Activated T-cell treated with anti-CD3 and anti-CD28 coated beads, Interleukin-2, amount 50 U/mL, for 72 hours (primary cell): ENCODE measurements at regions not wholly inside any gene's neighbourhood (a gene's known extent, or its start where the extent isn't known, plus 50 kb on each side); places are given as distances from the start of the nearest gene placed in this dataset.

Experiments used
- ATAC-seq, 2 donors: fragments of 150-1000 bp; cut with Tn5 transposase; replicated peaks in 1 of 2; 2 replicates each; pipeline ENCODE4 v1.10.0; 2021; ENCODE audit warnings: moderate library complexity in 2 of 2, mild to moderate bottlenecking in 1 of 2
- DNase-seq, 2 donors: peaks; one replicate each; pipeline ENCODE4 v3.0.0; 2021 to 2022; ENCODE audit warnings: mixed read lengths in 1 of 2
- H3K27ac Mint-ChIP-seq: one replicate; pipeline ENCODE4 v1.8.0; 2022; ENCODE audit warnings: mild to moderate bottlenecking, moderate library complexity, mixed read lengths
- H3K27me3 Mint-ChIP-seq: one replicate; pipeline ENCODE4 v1.8.0; 2022; ENCODE audit warnings: low read depth, mixed read lengths
- H3K36me3 Mint-ChIP-seq, 2 donors: one replicate each; pipeline ENCODE4 v1.8.0; 2022; ENCODE audit warnings: mixed read lengths in 2 of 2, mild to moderate bottlenecking in 1 of 2; ENCODE audit not compliant: insufficient read depth in 2 of 2
- H3K4me1 Mint-ChIP-seq: one replicate; pipeline ENCODE4 v1.8.0; 2022; ENCODE audit warnings: low read depth, mixed read lengths
- H3K4me3 Mint-ChIP-seq, 2 donors: one replicate each; pipeline ENCODE4 v1.8.0; 2022; ENCODE audit warnings: mild to moderate bottlenecking in 2 of 2, mixed read lengths in 2 of 2, moderate library complexity in 2 of 2
- H3K9me3 Mint-ChIP-seq, 2 donors: one replicate each; pipeline ENCODE4 v1.8.0; 2022; ENCODE audit warnings: mixed read lengths in 2 of 2

- H3K4me3 Mint-ChIP-seq, result no peak overlapping the region
- no peak overlapping the region for H3K27ac Mint-ChIP-seq
- DNase-seq, result no peak
- no peaks in the 10 kb centered on the region for H3K36me3 Mint-ChIP-seq
- no peaks in the 10 kb centered on the region for H3K9me3 Mint-ChIP-seq
- no peak for ATAC-seq
- no peaks in the 10 kb centered on the region for H3K27me3 Mint-ChIP-seq
- peaks cover 6% of the 10 kb centered on the region for H3K4me1 Mint-ChIP-seq
Observed at GRCh38 chr7:33661430-33662160, 243.7 kb upstream of the BMPER start.

DNA sequence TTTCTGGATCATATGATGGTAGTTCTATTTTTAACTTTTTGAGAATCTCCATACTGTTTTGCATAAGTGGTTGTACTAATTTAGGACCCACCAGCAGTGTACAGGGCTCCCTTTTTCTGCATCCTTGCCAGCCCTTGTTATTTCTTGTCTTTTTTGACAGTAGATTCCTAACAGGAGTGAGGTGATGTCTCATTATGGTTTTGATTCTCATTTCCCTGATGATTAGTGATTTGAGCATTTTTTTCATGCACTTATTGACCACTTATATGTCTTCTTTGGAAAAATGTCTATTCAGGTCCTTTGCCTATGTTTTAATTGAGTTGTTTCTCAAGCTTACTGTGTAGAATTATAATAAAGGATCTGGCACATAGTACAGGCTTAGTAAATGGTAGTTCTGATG lies 238.8 kb upstream of the BMPER start:
- H3K9me3 Mint-ChIP-seq, result no peaks in the 10 kb centered on the region
- no peaks in the 10 kb centered on the region for H3K27me3 Mint-ChIP-seq
- ATAC-seq (no peak), DNase-seq (no peak)
- H3K27ac Mint-ChIP-seq, result no peak overlapping the region
- H3K4me1 Mint-ChIP-seq, result peaks cover 6% of the 10 kb centered on the region
- H3K4me3 Mint-ChIP-seq, result no peak overlapping the region
- H3K36me3 Mint-ChIP-seq, result no peaks in the 10 kb centered on the region

GRCh38 chr7:33667196-33667595 lies 238.1 kb upstream of the BMPER start:
- Mint-ChIP-seq H3K4me3 (no peak overlapping the region), H3K4me1 (peaks cover 3% of the 10 kb centered on the region), H3K36me3 (no peaks in the 10 kb centered on the region), H3K27ac (no peak overlapping the region), H3K27me3 (no peaks in the 10 kb centered on the region), H3K9me3 (no peaks in the 10 kb centered on the region)
- no peak for DNase-seq
- ATAC-seq, result no peak

- Mint-ChIP-seq H3K36me3 (no peaks in the 10 kb centered on the region), H3K4me3 (no peak overlapping the region), H3K27me3 (no peaks in the 10 kb centered on the region), H3K4me1 (no peaks in the 10 kb centered on the region), H3K9me3 (no peaks in the 10 kb centered on the region), H3K27ac (no peak overlapping the region)
- ATAC-seq (no peak), DNase-seq (no peak)
Observed at GRCh38 chr7:33669251-33669670, 236.1 kb upstream of the BMPER start.

- no peaks in the 10 kb centered on the region for H3K27me3 Mint-ChIP-seq
- H3K4me1 Mint-ChIP-seq, result no peaks in the 10 kb centered on the region
- H3K9me3 Mint-ChIP-seq, result no peaks in the 10 kb centered on the region
- DNase-seq (no peak), ATAC-seq (no peak)
- no peak overlapping the region for H3K27ac Mint-ChIP-seq
- H3K4me3 Mint-ChIP-seq, result no peak overlapping the region
- H3K36me3 Mint-ChIP-seq, result no peaks in the 10 kb centered on the region
Observed at GRCh38 chr7:33671531-33672262, 233.6 kb upstream of the BMPER start.

DNA sequence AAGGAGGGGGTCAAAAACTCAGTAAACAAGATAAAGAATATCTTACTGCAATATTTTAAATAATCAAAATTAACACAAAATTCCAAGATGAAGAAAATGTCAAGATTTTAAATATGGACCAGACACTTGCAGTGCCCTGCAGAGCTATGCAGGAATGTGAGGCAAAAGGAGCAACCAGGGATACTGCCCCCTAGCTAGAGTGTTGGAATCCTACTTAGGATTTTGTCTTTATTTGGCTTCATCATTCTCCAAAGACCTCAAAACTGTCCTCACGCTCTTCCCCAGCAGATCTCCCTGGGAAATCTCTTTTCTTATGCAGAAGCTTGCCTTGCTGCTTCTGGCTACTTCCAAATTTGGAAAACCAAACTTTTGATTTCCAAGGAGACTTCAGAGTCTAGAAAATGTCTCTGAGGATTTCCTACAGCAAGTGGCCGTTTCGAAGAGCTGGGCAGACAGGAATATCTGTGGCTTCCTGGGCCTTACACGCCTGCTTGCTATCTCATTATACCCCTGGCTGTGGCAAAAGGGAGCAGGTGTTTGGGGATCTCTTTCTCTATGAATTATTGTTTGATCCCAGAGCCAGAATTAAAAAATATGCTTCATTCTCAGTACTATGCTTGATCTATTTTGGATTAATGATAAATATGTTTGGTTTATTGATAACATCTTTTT lies 232.2 kb upstream of the BMPER start:
- no peak for DNase-seq
- Mint-ChIP-seq H3K4me1 (no peaks in the 10 kb centered on the region), H3K36me3 (no peaks in the 10 kb centered on the region), H3K9me3 (no peaks in the 10 kb centered on the region), H3K27ac (no peak overlapping the region), H3K4me3 (no peak overlapping the region), H3K27me3 (no peaks in the 10 kb centered on the region)
- no peak for ATAC-seq

GRCh38 chr7:33674804-33675411 lies 230.4 kb upstream of the BMPER start:
- DNase-seq (no peak), ATAC-seq (no peak)
- Mint-ChIP-seq H3K27me3 (no peaks in the 10 kb centered on the region), H3K4me1 (no peaks in the 10 kb centered on the region), H3K4me3 (no peak overlapping the region), H3K27ac (no peak overlapping the region), H3K9me3 (peaks cover 0 to 4% of the 10 kb centered on the region in 2 donors), H3K36me3 (peaks cover 0 to 4% of the 10 kb centered on the region in 2 donors)

- Mint-ChIP-seq H3K9me3 (peaks cover 2 to 6% of the 10 kb centered on the region in 2 donors), H3K36me3 (peaks cover 2 to 9% of the 10 kb centered on the region in 2 donors), H3K4me1 (no peaks in the 10 kb centered on the region), H3K27me3 (no peaks in the 10 kb centered on the region), H3K4me3 (no peak overlapping the region), H3K27ac (no peak overlapping the region)
- DNase-seq, result no peak
- ATAC-seq, result no peak
Observed at GRCh38 chr7:33677556-33677955, 227.8 kb upstream of the BMPER start.

- H3K4me1 Mint-ChIP-seq, result no peaks in the 10 kb centered on the region
- H3K27me3 Mint-ChIP-seq, result no peaks in the 10 kb centered on the region
- ATAC-seq (no peak), DNase-seq (no peak)
- no peak overlapping the region for H3K4me3 Mint-ChIP-seq
- no peak overlapping the region for H3K27ac Mint-ChIP-seq
- peaks cover 2 to 6% of the 10 kb centered on the region in 2 donors for H3K9me3 Mint-ChIP-seq
- H3K36me3 Mint-ChIP-seq, result peaks cover 2 to 9% of the 10 kb centered on the region in 2 donors
Observed at GRCh38 chr7:33678569-33679335, 226.6 kb upstream of the BMPER start.

GRCh38 chr7:33680682-33681081 lies 224.7 kb upstream of the BMPER start:
- Mint-ChIP-seq H3K36me3 (peaks cover 2 to 9% of the 10 kb centered on the region in 2 donors), H3K9me3 (peaks cover 2 to 7% of the 10 kb centered on the region in 2 donors), H3K27me3 (no peaks in the 10 kb centered on the region), H3K27ac (no peak overlapping the region), H3K4me1 (no peaks in the 10 kb centered on the region), H3K4me3 (no peak overlapping the region)
- ATAC-seq (no peak), DNase-seq (no peak)

DNA sequence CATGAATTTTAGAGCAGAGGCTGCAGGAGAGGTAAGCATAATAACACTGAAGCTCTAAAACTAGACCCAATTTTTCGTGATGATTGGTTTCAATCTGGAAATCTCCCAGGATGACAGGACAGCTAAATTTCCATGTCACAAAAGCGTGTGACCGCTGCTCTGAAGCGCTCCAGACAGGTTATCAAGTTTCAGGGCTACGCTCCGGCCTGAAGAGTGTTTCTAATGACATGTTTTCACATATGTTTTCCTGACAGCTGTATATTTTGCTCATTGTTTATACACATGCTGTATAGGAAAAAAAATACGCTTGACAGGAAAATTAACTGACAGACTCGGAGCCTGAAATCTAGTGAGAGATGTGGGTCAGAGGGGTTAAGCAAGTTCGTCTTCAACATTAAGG lies 219.8 kb upstream of the BMPER start:
- no peaks in the 10 kb centered on the region for H3K27me3 Mint-ChIP-seq

GRCh38 chr7:33685981-33686683 lies 219.2 kb upstream of the BMPER start:
- Mint-ChIP-seq H3K27ac (no peak overlapping the region), H3K4me3 (no peak overlapping the region), H3K27me3 (no peaks in the 10 kb centered on the region), H3K4me1 (peaks cover 5% of the 10 kb centered on the region), H3K36me3 (peaks cover 5 to 8% of the 10 kb centered on the region in 2 donors), H3K9me3 (peaks cover 4 to 16% of the 10 kb centered on the region in 2 donors)
- no peak for DNase-seq
- ATAC-seq, result no peak

More for the DNA sequence above, 219.8 kb upstream of the BMPER start:
- Mint-ChIP-seq H3K27ac (no peak overlapping the region), H3K36me3 (peaks cover 2 to 4% of the 10 kb centered on the region in 2 donors), H3K4me1 (peaks cover 2% of the 10 kb centered on the region), H3K9me3 (peaks cover 4 to 12% of the 10 kb centered on the region in 2 donors), H3K4me3 (no peak overlapping the region)
- no peak for DNase-seq
- no peak for ATAC-seq
